Osteoblast (primary cell): ENCODE measurements at regions not wholly inside any gene's neighbourhood (a gene's known extent, or its start where the extent isn't known, plus 50 kb on each side); places are given as distances from the start of the nearest gene placed in this dataset.
A peak's percentile ranks its signal among the peaks of the same experiment; 100 is the strongest.
"Not testable (repeated sequence)": the region's sequence is repeated elsewhere in the genome, so short reads cannot be mapped to it uniquely, and the experiment has no call there.

Experiments used
- DNase-seq: peaks from one replicate; pipeline ENCODE4 v3.0.0; 2011; ENCODE audit warnings: low spot score, mixed read lengths; ENCODE audit not compliant: insufficient read length; ENCODE audit errors: missing footprints
- H2AFZ ChIP-seq: 2 replicates; pipeline ENCODE4 v1.6.0; 2011; ENCODE audit warnings: mild to moderate bottlenecking, low read length
- H3K27ac ChIP-seq: 2 replicates; pipeline ENCODE4 v1.5.1; 2011; ENCODE audit warnings: mild to moderate bottlenecking, low read depth, low read length, moderate library complexity
- H3K27me3 ChIP-seq: 2 replicates; pipeline ENCODE4 v1.6.0; 2012; ENCODE audit warnings: mild to moderate bottlenecking, control low read depth, inconsistent platforms, low read length, moderate library complexity; ENCODE audit not compliant: insufficient read depth
- H3K36me3 ChIP-seq: 2 replicates; pipeline ENCODE4 v1.5.1; 2011; ENCODE audit warnings: mild to moderate bottlenecking, low read length, control low read depth, moderate library complexity; ENCODE audit not compliant: insufficient read depth
- H3K4me1 ChIP-seq: 2 replicates; pipeline ENCODE4 v1.5.1; 2011; ENCODE audit warnings: mild to moderate bottlenecking, low read length, control low read depth, moderate library complexity; ENCODE audit not compliant: insufficient read depth
- H3K4me2 ChIP-seq: 2 replicates; pipeline ENCODE4 v1.6.0; 2011; ENCODE audit warnings: mild to moderate bottlenecking, low read length; ENCODE audit not compliant: insufficient read depth
- H3K4me3 ChIP-seq: fragments of 200-600 bp; sonication (generic); 3 replicates; pipeline ENCODE4 v1.5.1; 2012; ENCODE audit warnings: mild to moderate bottlenecking, low read length, inconsistent platforms; ENCODE audit not compliant: insufficient read depth
- H3K79me2 ChIP-seq: 2 replicates; pipeline ENCODE4 v1.6.0; 2012; ENCODE audit warnings: mild to moderate bottlenecking, low read length, control low read depth, inconsistent platforms; ENCODE audit not compliant: insufficient read depth
- H3K9me3 ChIP-seq: 2 replicates; pipeline ENCODE4 v1.5.1; 2011; ENCODE audit warnings: low read depth, low read length, control low read depth
- H4K20me1 ChIP-seq: 2 replicates; pipeline ENCODE4 v1.6.0; 2012; ENCODE audit warnings: mild to moderate bottlenecking, low read length, control low read depth; ENCODE audit not compliant: insufficient read depth
- TF ChIP-seq, protein P1 (sequence below): IDR thresholded peaks from 2 replicates; pipeline ENCODE4 v1.5.1; 2011; ENCODE audit warnings: mild to moderate bottlenecking, low read depth, low read length, moderate library complexity; ENCODE audit errors: extremely low read depth

DNA sequence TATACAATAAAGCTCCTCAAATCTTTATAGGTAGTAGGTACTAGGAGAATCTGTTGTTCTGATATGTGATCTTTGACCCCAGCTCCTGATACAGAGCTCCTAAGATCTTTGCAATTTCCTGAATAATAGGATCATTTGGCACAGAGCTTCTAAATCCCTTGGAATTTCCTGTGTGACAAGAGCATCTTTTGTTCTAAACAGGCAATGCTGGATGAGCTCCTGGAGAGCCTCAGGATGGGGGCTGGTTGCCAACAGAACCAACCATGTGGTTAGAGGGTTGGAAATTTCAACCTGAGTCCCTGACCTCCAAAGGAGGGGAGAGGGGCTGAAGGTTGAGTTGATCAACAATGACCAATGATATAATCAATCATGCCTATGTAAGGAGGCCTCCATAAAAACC is 629.0 kb downstream of the CCSER2 start:
- Histone ChIP-seq H3K36me3 (no peaks in the 10 kb centered on the region), H2AFZ (no peak overlapping the region), H3K27me3 (no peaks in the 10 kb centered on the region), H4K20me1 (no peaks in the 10 kb centered on the region), H3K27ac (no peak overlapping the region), H3K9me3 (no peaks in the 10 kb centered on the region), H3K4me3 (no peak overlapping the region), H3K4me2 (no peak overlapping the region), H3K4me1 (no peaks in the 10 kb centered on the region), H3K79me2 (no peaks in the 10 kb centered on the region)
- TF ChIP-seq, protein P1, sequence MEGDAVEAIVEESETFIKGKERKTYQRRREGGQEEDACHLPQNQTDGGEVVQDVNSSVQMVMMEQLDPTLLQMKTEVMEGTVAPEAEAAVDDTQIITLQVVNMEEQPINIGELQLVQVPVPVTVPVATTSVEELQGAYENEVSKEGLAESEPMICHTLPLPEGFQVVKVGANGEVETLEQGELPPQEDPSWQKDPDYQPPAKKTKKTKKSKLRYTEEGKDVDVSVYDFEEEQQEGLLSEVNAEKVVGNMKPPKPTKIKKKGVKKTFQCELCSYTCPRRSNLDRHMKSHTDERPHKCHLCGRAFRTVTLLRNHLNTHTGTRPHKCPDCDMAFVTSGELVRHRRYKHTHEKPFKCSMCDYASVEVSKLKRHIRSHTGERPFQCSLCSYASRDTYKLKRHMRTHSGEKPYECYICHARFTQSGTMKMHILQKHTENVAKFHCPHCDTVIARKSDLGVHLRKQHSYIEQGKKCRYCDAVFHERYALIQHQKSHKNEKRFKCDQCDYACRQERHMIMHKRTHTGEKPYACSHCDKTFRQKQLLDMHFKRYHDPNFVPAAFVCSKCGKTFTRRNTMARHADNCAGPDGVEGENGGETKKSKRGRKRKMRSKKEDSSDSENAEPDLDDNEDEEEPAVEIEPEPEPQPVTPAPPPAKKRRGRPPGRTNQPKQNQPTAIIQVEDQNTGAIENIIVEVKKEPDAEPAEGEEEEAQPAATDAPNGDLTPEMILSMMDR, result no peak
- DNase-seq, result no peak

DNA sequence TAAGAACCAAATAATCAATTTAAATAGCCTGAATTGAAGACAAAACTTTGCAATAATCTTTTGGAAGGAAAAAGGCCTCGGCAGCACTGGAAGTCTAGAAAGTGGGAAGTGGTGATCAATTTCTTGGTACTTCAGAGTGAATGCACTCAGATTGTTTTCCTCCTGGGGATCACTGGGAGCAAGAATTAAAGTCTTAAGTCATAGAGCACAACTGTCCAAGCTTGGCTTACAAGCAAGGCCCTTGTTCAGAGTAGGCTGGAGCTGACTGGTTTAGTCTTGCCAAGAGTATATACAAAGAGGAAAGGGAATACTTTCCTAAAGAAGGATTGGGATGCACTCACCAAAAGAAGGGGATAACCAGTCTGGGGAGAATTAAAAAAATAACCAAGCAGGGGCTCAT is 637.1 kb downstream of the CCSER2 start:
- Histone ChIP-seq H3K79me2 (no peaks in the 10 kb centered on the region), H3K27me3 (no peaks in the 10 kb centered on the region), H3K9me3 (no peaks in the 10 kb centered on the region), H4K20me1 (no peaks in the 10 kb centered on the region), H3K4me3 (no peak overlapping the region), H3K4me1 (no peaks in the 10 kb centered on the region), H3K36me3 (no peaks in the 10 kb centered on the region), H3K27ac (no peak overlapping the region), H2AFZ (no peak overlapping the region), H3K4me2 (no peak overlapping the region)
- TF ChIP-seq, protein P1, result no peak
- no peak for DNase-seq

DNA sequence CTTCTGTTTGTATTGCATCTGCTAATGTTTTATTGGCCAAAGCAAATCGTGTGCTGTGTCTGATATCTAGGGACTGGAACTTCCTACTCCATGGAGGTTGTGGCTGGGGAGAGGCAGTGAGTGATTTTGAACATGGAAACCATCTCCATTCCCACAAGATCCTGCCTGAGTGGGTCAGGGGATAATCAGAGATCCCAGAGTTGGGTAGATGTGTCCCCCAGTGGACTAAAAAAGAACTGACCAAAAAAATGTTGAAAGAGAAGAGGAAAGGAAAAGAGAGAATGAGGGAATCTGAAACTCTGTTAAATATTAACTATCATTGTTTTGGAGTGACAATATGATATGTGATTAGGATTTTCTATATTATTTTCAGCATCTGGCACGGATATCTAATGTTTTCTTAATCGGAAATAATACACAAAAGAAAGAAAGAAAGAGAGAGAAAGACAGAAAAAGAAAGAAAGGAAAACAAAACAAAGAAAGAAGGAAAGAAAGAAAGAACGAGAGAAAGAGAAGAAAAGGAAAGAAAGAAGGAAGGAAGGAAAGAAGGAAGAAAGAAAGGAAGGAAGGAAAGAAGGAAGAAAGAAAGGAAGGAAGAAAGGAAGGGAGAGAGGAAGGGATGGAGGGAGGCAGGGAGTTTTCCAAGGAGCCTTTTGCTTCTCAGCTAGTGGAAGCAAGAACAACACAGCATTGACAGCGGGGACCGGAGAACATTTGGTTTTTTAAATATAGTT is 638.5 kb downstream of the CCSER2 start:
- Histone ChIP-seq H3K79me2 (no peaks in the 10 kb centered on the region), H4K20me1 (no peaks in the 10 kb centered on the region), H3K9me3 (no peaks in the 10 kb centered on the region), H3K4me2 (no peak overlapping the region), H3K27me3 (no peaks in the 10 kb centered on the region), H3K4me3 (no peak overlapping the region), H3K27ac (no peak overlapping the region), H3K4me1 (no peaks in the 10 kb centered on the region), H2AFZ (no peak overlapping the region), H3K36me3 (no peaks in the 10 kb centered on the region)
- DNase-seq, result peak; percentile 25
- TF ChIP-seq, protein P1, result no peak

DNA sequence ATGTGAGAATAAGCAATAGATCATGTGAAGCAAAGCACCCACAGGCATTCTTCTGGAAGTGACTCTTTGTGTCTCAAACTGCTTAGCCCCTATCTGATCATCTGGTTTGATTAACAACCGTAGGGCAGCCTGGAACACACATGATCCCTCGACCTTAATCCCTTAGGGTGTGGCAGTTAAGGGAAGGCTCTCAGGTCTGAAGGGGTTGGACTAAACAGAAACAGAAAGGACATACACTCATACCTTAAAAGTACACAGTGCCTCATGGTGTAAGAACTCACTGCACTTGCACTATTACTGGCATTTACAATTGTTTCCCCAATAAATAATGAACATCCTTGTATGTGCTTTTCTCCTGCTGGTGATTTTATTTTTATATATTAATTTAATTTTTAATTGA is 640.9 kb downstream of the CCSER2 start:
- not testable (repeated sequence) for H3K4me2 ChIP-seq, H3K4me1 ChIP-seq, H4K20me1 ChIP-seq, H3K36me3 ChIP-seq, DNase-seq, H2AFZ ChIP-seq, H3K27ac ChIP-seq, H3K9me3 ChIP-seq, H3K79me2 ChIP-seq, H3K27me3 ChIP-seq, H3K4me3 ChIP-seq
